A204.1 (cell line): ENCODE measurements at regions not wholly inside any gene's neighbourhood (a gene's known extent, or its start where the extent isn't known, plus 50 kb on each side); places are given as distances from the start of the nearest gene placed in this dataset.
"Not testable (repeated sequence)": the region's sequence is repeated elsewhere in the genome, so short reads cannot be mapped to it uniquely, and the experiment has no call there.

Source experiments
- FAIRE-seq: peaks from 2 replicates; lab custom pipeline; 2012; peaks lifted over from hg19 to GRCh38; lab: Jason Lieb, UNC

DNA sequence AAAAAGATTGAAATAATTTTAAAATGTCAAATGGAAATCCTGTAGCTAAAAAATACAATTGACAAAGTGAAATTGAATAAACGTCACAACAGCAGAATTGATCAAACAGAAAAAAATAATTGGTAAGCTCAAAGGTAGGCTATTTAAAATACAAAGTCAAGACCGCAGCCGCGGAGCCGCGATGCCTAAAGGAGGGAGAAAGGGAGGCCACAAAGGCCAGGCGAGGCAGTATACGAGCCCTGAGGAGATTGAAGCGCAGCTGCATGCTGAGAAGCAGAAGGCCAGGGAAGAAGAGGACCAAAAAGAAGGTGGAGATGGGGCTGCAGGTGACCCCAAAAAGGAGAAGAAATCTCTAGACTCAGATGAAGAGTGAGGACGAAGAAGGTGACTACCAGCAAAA lies 1068.5 kb upstream of the COX7C start:
- FAIRE-seq, result no peak

- FAIRE-seq, result no peak
Measured at GRCh38 chr5:85549836-85550599, 1067.7 kb upstream of the COX7C start.

DNA sequence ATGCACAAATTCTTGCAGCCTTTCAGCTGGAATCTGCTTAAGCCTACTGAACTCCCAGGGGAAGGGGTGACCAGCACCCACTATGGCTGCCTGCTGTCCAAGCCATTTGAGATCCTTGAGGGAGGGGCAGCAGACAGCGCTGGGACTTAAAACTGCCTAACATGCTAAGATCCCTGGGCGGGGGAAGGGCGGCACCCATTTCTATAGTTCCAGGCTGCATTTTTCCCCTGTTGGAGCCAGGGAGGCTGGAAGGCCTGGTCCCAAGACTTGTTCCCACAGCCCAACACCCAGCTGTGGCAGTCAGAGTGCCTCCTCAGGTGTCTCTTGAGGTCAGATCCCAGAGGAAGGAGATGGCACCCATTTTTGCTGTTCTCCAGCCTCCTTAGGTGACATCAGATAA lies 1061.3 kb upstream of the COX7C start:
- FAIRE-seq, result no peak

GRCh38 chr5:85576666-85577065 lies 1041.1 kb upstream of the COX7C start:
- no peak for FAIRE-seq

DNA sequence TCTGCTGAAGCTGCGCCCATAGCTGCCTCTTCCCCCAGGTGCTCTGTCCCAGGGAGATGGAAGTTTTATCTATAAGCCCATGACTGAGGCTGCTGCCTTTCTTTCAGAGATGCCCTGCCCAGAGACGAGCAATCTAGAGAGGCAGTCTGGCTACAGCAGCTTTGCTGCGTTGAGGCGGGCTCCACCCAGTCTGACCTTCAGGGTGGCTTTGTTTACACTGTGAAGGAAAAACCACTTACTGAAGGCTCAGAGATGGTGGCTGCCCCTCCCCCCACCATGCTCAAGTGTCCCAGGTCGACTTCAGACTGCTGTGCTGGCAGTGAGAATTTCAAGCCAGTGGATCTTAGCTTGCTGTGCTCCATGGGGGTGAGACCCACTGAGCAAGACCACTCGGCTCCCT lies 1029.9 kb upstream of the COX7C start:
- FAIRE-seq, result not testable (repeated sequence)

DNA sequence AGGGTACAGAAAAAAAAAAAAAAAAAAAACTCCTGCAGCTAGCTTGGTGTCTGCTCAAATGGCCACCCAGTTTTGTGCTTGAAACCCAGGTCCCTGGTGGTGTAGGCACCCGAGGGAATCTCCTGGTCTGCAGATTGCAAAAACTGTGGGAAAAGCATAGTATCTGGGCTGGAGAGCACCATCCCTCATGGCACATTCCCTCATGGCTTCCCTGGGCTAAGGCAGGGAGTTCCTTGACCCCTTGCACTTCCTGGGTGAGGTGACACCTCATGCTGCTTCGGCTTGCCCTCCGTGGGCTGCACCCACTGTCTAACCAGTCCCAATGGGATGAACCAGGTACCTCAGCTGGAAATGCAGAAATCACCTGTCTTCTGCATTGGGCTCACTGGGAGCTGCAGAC lies 1029.5 kb upstream of the COX7C start:
- not testable (repeated sequence) for FAIRE-seq

DNA sequence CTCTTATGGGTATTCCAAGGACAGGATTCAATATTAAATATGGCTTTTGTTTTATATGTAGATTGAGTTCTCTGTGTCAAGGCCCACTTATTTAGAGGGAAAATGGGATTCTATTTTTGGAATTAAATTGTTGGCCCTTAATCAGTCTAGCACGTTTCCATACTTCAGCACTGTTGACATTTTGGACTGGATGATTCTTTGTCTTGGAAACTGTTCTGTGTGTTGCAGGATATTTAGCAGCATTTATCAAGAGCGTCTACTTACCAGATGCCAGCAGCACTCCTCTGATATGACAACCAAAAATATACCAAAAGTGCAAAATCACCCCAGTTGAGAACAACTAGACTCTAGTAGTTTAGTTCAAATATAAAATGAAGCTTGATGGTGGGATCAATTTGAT lies 1027.0 kb upstream of the COX7C start:
- no peak for FAIRE-seq

DNA sequence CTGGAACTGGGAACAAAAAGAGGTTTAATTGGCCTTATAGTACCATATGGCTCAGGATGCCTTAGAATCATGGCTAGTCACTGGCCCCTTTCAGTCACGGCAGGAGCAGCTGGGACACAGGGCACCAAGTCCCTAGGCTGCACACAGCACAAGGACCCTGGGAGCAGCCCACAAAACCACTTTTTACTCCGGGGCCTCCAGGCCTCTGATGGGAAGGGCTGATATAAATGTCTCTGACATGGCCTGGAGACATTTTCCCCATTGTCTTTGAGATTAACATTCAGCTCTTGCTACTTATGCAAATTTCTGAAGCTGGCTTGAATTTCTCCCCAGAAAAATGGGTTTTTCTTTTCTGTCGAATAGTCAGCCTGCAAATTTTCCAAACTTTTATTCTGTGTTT lies 1026.4 kb upstream of the COX7C start:
- no peak for FAIRE-seq

DNA sequence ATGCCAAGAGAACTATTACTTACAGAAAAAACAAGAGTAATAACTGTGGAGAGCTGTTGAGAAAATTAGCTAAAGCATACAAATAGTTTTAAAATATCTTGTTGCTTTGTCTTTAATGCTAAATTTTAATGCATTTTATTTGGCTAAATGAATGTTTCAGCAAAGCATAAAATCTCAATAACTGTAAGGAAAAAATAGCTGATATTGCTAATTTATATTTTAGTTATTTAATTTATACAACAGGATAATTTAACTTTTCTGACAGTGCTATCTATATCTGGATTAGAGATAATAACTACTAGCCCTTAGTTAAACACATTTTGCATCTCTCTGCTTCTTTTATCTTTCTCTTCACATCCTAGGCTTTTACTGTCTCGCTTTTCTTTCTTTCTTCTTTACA lies 1014.9 kb upstream of the COX7C start:
- no peak for FAIRE-seq

DNA sequence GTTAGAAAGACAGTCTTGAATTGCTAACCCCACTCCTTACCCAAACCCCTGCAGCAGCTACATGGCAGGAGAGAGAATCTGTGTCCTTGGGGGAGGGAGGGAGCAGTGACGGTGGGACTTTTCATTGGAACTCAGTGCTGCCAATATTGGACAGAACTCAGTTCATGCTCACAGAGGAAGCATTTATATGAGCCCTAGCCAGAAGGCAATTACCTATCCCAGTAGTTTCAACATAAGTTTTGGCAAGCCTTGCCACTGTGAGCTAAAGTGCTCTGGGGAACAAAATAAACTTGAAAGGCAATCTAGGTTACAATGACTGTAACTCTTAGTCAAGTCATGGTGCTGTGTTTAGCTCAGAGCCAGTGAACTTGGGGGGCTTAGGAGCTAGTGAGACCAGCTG lies 1013.4 kb upstream of the COX7C start:
- FAIRE-seq, result no peak

GRCh38 chr5:85604786-85605185 lies 1013.0 kb upstream of the COX7C start:
- no peak for FAIRE-seq

- FAIRE-seq, result no peak
Measured at GRCh38 chr5:85605381-85605780, 1012.4 kb upstream of the COX7C start.

- no peak for FAIRE-seq
Measured at GRCh38 chr5:85614489-85614888, 1003.3 kb upstream of the COX7C start.

DNA sequence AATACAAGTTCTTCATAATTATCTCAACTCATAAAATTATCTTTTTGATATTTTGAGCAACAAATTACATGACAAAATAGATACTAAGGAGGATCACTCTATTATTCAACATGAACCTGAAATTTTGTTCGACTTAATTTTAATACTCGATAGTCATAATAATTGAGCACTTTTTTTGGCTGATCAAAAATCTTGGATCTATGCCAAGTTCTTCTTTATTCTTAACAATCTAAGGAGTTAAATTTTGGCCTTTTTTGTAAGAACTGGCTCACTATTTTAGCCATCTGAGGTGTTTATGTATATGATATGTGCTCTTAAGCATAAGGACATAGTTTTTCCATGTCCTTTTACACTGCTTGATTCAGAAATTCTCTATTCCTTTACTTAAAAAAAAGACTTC lies 996.1 kb upstream of the COX7C start:
- no peak for FAIRE-seq

DNA sequence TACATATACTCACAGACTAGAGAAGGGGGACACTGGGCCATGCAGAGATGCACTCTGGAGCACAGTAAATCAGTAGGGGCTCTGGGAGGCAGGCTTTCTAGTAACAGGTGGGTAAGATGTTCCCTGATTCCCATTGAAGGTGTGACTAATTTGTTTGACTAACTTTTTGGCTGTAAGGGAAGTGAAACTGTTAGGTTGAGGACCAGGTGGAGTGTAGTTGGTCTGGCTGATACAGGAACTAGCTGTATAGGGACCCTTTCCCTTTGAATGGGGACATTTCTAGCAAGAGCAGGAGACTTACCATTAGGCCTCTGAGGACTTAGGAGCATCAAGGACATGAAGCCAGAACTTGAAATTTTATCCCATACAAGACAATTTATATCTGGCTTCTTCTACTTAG lies 989.6 kb upstream of the COX7C start:
- no peak for FAIRE-seq

- FAIRE-seq, result not testable (repeated sequence)
Measured at GRCh38 chr5:85638495-85639125, 979.1 kb upstream of the COX7C start.

DNA sequence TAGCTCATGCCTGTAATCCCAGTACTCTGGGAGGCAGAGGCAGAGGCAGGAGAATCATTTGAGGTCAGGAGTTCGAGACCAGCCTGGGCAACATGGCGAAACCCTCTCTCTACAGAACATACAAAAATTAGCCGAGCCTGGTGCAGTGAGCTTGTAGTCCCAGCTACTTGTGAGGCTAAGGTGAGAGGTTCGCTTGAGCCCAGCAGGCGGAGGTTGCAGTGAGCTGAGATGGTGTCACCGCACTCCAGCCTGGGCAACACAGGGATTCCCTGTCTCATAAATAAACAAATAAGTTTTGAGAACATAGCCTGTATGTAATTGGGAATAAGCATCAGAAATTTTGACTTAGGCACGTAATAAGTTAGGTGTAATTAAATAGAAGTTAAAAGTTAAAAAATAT lies 971.7 kb upstream of the COX7C start:
- no peak for FAIRE-seq

DNA sequence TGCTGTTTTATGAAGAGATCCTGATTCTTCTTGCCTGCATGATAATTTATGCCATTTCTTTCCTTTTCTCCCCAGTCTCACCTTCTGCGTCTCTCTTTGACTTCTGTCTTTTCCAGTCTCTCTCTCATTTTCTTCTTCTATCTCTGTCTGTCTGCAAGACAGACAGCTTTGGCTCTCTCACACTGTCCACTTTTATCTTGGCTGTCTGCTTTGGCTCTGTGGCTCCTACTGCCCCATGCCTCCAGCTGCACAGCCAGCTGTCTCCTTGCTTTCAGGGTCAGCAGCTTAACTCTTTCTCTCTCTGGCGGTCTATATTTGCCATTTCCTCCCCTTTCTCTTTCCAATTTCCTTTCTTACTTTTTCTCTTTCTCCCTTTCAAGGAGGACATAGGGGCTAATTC lies 971.1 kb upstream of the COX7C start:
- FAIRE-seq, result no peak

GRCh38 chr5:85647349-85648127 lies 970.2 kb upstream of the COX7C start:
- no peak for FAIRE-seq

- FAIRE-seq, result no peak
Measured at GRCh38 chr5:85648495-85648894, 969.2 kb upstream of the COX7C start.

DNA sequence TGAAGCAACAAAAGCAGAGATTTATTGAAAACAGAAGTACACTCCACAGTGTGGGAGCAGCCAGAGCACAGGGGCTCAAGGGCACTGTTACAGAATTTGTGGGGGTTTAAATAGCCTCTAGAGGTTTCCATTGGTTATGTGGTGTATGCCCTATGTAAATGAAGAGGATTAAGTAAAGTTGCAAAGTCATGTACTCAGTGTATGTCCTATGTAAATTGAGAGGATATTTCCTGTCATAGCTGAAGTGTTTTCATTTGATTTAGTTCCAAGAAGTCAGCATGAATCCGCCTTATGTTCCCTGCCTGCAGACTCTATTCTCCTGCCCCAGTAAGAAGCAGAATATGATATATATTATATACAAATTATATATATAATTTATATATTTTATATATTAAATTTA lies 966.0 kb upstream of the COX7C start:
- FAIRE-seq, result no peak

GRCh38 chr5:85654144-85654543 lies 963.6 kb upstream of the COX7C start:
- FAIRE-seq, result not testable (repeated sequence)

DNA sequence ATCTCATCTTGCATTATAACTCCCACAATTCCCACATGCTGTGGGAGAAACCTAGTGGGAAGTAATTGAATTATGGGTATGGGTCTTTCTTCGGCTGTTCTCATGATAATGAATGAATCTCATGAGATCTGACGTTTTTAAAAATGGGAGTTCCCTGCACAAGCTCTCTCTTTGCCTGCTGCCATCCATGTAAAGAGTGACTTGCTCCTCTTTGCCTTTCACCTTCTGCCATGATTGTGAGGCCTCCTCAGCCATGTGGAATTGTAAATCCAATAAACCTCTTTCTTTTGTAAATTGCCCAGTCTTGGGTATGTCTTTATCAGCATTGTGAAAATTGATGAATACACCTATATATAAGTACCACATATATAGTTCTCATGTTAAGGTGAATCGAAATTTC lies 961.7 kb upstream of the COX7C start:
- no peak for FAIRE-seq
